ENCODE measurements at regions not wholly inside any gene's neighbourhood (a gene's known extent, or its start where the extent isn't known, plus 50 kb on each side); places are given as distances from the start of the nearest gene placed in this dataset.

DNA sequence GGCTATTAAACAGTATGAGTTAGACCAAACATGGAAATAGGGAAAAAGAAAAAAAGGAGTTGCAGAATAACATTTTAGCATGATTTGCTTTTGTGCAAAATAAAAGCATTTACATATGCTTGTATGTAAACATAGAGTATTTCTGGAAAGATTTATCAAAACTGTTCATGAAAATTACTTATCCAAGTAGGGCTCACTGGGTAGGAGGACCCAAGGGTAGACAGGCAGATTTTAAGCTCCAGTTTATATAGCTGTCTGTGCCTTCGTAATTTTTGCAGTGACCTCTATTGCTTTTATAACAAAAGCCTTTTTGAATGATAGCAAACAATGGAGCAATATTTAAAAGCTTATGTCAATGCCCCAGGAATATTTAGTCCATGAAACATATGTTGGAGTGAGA is 228.8 kb upstream of the IRF2BP2 start:
- Mint-ChIP-seq H3K4me1 (ENCODE audit: low read depth, unreplicated experiment) (peaks cover 16% of the 10 kb centered on the region), H3K4me3 (ENCODE audit: unreplicated experiment) (no peak overlapping the region), H3K27me3 (ENCODE audit: unreplicated experiment) (no peaks in the 10 kb centered on the region), H3K27ac (ENCODE audit: unreplicated experiment) (no peak overlapping the region), H3K36me3 (ENCODE audit: unreplicated experiment) (no peaks in the 10 kb centered on the region), H3K9me3 (ENCODE audit: unreplicated experiment) (no peaks in the 10 kb centered on the region)
- DNase-seq, result no peak
- TF ChIP-seq, protein P1, sequence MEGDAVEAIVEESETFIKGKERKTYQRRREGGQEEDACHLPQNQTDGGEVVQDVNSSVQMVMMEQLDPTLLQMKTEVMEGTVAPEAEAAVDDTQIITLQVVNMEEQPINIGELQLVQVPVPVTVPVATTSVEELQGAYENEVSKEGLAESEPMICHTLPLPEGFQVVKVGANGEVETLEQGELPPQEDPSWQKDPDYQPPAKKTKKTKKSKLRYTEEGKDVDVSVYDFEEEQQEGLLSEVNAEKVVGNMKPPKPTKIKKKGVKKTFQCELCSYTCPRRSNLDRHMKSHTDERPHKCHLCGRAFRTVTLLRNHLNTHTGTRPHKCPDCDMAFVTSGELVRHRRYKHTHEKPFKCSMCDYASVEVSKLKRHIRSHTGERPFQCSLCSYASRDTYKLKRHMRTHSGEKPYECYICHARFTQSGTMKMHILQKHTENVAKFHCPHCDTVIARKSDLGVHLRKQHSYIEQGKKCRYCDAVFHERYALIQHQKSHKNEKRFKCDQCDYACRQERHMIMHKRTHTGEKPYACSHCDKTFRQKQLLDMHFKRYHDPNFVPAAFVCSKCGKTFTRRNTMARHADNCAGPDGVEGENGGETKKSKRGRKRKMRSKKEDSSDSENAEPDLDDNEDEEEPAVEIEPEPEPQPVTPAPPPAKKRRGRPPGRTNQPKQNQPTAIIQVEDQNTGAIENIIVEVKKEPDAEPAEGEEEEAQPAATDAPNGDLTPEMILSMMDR (IDR thresholded peaks at IDR 0.05; ENCODE audit: partially characterized antibody, unreplicated experiment), result no peak

DNA sequence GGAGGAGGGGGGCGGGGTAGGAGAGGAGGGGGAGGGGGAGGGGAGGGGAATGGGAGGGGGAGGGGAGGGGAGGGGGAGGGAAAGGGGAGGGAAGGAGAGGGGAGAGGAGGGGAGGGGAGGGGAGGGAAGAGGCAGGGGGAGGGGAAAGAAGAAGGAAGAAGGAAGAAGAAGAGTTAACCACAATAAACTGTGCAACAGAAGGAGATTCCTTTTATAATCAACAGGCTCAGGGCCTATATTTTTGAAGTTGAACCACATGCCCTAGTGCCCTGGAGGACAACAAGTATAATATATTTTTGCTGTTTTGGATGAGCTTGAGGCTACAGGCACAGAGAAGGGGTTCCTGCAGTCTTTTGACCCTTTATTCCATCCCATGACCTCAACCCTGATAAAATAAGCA is 228.2 kb upstream of the IRF2BP2 start:
- DNase-seq, result no peak
- H3K27ac Mint-ChIP-seq (ENCODE audit: unreplicated experiment), result no peak overlapping the region
- no peaks in the 10 kb centered on the region for H3K27me3 Mint-ChIP-seq (ENCODE audit: unreplicated experiment)
- no peak overlapping the region for H3K4me3 Mint-ChIP-seq (ENCODE audit: unreplicated experiment)
- TF ChIP-seq, protein P1 (IDR thresholded peaks at IDR 0.05; ENCODE audit: partially characterized antibody, unreplicated experiment), result no peak
- H3K36me3 Mint-ChIP-seq (ENCODE audit: unreplicated experiment), result no peaks in the 10 kb centered on the region
- H3K4me1 Mint-ChIP-seq (ENCODE audit: low read depth, unreplicated experiment), result peaks cover 15% of the 10 kb centered on the region
- no peaks in the 10 kb centered on the region for H3K9me3 Mint-ChIP-seq (ENCODE audit: unreplicated experiment)

DNA sequence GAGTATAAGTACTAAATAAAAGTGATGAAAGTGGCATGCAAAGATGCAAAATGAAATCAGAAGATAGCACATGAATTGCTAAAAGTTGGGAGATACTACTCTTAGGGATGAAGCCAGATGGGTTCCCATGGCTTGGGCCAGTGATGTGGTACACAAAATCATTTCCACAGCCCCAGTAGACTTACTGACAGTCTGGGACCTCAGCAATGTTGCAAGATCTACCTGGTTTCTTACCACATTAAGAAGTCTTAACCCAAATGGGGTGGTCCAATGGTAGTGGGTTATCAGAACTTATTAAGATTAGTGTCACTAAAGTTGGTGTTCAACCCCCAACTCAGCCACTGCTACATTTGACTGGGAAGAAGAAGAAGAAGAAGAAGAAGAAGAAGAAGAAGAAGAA is 227.7 kb upstream of the IRF2BP2 start:
- H3K4me1 Mint-ChIP-seq (ENCODE audit: low read depth, unreplicated experiment), result peaks cover 10% of the 10 kb centered on the region
- DNase-seq, result no peak
- H3K27me3 Mint-ChIP-seq (ENCODE audit: unreplicated experiment), result no peaks in the 10 kb centered on the region
- no peak overlapping the region for H3K4me3 Mint-ChIP-seq (ENCODE audit: unreplicated experiment)
- no peaks in the 10 kb centered on the region for H3K36me3 Mint-ChIP-seq (ENCODE audit: unreplicated experiment)
- TF ChIP-seq, protein P1 (IDR thresholded peaks at IDR 0.05; ENCODE audit: partially characterized antibody, unreplicated experiment), result no peak
- no peaks in the 10 kb centered on the region for H3K9me3 Mint-ChIP-seq (ENCODE audit: unreplicated experiment)
- no peak overlapping the region for H3K27ac Mint-ChIP-seq (ENCODE audit: unreplicated experiment)

DNA sequence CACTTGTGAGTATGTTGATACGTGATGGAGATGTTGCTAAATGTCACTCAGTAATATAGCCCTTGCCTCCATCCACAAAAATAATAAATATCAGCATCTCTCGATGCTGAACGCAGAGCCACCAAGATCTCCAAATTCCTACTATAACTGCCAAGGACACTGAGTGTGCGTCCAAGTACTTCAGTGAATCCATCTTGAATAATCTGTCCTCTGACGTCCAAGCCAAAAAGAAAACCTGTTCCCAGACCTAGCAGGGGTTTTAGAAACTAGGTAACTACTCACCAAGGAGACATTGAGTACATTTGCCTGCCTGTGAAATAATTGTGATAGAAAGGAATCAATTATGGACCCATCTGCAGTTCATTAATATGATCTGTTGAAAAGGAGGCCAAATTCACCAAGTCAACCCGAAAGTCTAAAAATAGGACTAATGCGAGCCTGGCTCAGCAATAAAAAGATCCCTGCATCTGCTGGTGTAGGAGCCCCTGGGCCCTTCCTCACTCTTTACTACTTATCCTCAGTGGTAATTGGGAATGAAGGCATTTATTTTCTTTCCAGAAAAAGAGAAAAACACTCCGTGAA is 226.9 kb upstream of the IRF2BP2 start:
- Mint-ChIP-seq H3K27ac (ENCODE audit: unreplicated experiment) (no peak overlapping the region), H3K4me3 (ENCODE audit: unreplicated experiment) (no peak overlapping the region), H3K4me1 (ENCODE audit: low read depth, unreplicated experiment) (peaks cover 6% of the 10 kb centered on the region), H3K27me3 (ENCODE audit: unreplicated experiment) (no peaks in the 10 kb centered on the region), H3K36me3 (ENCODE audit: unreplicated experiment) (no peaks in the 10 kb centered on the region), H3K9me3 (ENCODE audit: unreplicated experiment) (no peaks in the 10 kb centered on the region)
- DNase-seq, result no peak
- TF ChIP-seq, protein P1 (IDR thresholded peaks at IDR 0.05; ENCODE audit: partially characterized antibody, unreplicated experiment), result no peak

DNA sequence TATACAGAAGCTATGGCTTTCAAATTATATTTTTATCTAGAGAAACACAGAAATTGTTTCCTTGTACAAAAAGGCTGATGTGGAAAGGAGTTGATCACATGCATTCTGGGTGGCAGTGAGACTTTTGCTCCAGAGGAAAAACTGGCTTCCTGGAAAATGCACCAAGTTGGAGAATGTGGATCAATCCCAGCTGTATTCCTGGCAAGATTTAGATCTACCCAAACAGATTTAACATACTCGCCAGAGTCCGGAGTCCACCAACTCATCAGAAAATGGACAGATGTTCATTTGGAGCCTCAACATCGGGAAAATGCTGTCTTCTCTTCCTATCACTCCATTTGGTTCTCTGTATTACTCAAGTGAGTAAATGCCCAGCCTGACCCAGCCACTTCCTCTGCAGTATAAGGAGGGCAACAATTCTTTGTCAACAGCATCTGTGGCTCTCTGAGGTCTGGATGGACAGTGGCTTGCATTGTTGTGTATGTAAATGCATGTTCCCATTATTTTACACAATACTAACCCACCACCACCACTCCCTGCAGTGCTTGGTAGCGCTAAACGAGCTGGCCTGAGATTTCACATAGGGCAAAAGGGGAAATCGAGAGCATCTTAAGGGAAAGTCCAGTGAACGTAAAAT is 226.2 kb upstream of the IRF2BP2 start:
- TF ChIP-seq, protein P1 (IDR thresholded peaks at IDR 0.05; ENCODE audit: partially characterized antibody, unreplicated experiment), result no peak

More for the DNA sequence above, 226.2 kb upstream of the IRF2BP2 start:
- H3K4me1 Mint-ChIP-seq (ENCODE audit: low read depth, unreplicated experiment), result no peaks in the 10 kb centered on the region
- DNase-seq, result no peak
- H3K9me3 Mint-ChIP-seq (ENCODE audit: unreplicated experiment), result no peaks in the 10 kb centered on the region
- no peaks in the 10 kb centered on the region for H3K27me3 Mint-ChIP-seq (ENCODE audit: unreplicated experiment)
- no peaks in the 10 kb centered on the region for H3K36me3 Mint-ChIP-seq (ENCODE audit: unreplicated experiment)
- H3K4me3 Mint-ChIP-seq (ENCODE audit: unreplicated experiment), result no peak overlapping the region
- H3K27ac Mint-ChIP-seq (ENCODE audit: unreplicated experiment), result no peak overlapping the region
